BLaER1 (cell line): ENCODE measurements at regions not wholly inside any gene's neighbourhood (a gene's known extent, or its start where the extent isn't known, plus 50 kb on each side); places are given as distances from the start of the nearest gene placed in this dataset.
A peak's percentile ranks its signal among the peaks of the same experiment; 100 is the strongest.
"Not testable (repeated sequence)": the region's sequence is repeated elsewhere in the genome, so short reads cannot be mapped to it uniquely, and the experiment has no call there.

Source experiments
- H3K27ac ChIP-seq: shearing (Covaris generic); formaldehyde crosslinking; 2 replicates; pipeline ENCODE4 v1.8.1; 2022
- H3K27me3 ChIP-seq: shearing (Covaris generic); formaldehyde crosslinking; 2 replicates; pipeline ENCODE4 v1.8.1; 2022
- H3K36me3 ChIP-seq: shearing (Covaris generic); formaldehyde crosslinking; 2 replicates; pipeline ENCODE4 v1.8.1; 2022
- H3K4me1 ChIP-seq: shearing (Covaris generic); formaldehyde crosslinking; 2 replicates; pipeline ENCODE4 v1.8.1; 2022
- H3K4me2 ChIP-seq: shearing (Covaris generic); formaldehyde crosslinking; 2 replicates; pipeline ENCODE4 v1.8.1; 2022
- H3K4me3 ChIP-seq: shearing (Covaris generic); formaldehyde crosslinking; 2 replicates; pipeline ENCODE4 v1.8.1; 2022
- H3K9ac ChIP-seq: shearing (Covaris generic); formaldehyde crosslinking; 2 replicates; pipeline ENCODE4 v1.8.1; 2022
- H3K9me3 ChIP-seq: shearing (Covaris generic); formaldehyde crosslinking; 2 replicates; pipeline ENCODE4 v1.8.1; 2022
- H4K20me1 ChIP-seq: shearing (Covaris generic); formaldehyde crosslinking; 2 replicates; pipeline ENCODE4 v1.8.1; 2022
- Cebpa-rat ChIP-seq: shearing (Covaris generic); IDR thresholded peaks from 2 replicates; pipeline ENCODE4 v1.8.1; 2022

DNA sequence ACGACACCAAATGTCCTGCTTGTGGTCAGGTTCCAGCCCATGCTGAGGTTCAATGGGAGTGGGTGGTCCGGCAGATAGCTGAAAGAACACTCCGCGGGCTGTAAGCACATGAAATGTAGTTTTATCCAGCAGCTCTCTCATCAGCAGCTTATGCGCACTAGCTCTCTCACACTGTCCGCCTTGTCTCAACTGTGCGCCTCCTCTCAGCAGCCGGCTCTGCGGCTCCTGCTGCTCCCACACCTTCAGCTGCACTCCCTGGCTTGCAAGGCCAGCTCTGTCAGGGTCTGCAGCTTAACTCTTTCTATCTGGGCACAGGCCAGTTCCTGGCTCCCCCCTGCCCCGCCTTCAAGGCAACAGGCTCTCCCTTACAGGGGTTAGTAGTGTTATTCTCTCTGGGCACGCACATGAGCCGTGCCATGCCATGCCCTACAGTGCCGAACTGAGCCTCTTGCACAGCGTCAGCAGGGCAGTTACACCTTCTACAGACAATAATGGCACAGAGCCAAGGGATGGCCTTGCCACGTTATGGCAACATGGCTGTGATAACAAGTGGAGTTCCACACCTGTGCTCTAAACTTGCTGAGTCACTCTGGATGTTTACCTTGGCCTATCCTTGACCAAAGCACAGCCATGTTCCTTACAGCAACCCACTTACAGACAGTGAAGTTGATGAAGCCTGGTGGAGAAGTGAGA lies 84.0 kb upstream of the LRFN2 start:
- Histone ChIP-seq H3K4me2 (no peak overlapping the region), H3K4me1 (peaks cover 14% of the 10 kb centered on the region), H3K4me3 (no peak overlapping the region), H3K36me3 (no peaks in the 10 kb centered on the region), H3K9me3 (peaks cover 10% of the 10 kb centered on the region), H3K9ac (no peak overlapping the region), H4K20me1 (no peaks in the 10 kb centered on the region), H3K27ac (no peak overlapping the region), H3K27me3 (no peaks in the 10 kb centered on the region)
- TF ChIP-seq Cebpa-rat = no peak

DNA sequence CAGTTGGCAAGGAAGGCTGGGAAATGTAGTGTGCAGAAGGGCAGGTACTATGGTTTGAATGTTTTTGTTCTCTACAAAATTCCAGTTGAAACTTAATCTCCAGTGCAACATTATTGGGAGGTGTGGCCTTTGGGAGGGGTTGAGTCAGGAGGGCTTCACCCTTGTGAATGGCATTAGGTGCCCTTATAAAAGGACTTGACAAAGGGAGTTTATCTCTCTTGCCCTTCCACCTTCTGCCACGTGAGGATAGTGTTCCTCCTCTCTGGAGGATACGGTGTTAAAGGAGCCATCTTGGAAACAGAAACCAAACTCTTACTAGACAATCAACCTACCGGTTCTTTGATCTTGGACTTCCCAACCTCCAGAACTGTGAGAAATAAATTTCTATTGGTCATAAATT lies 82.2 kb upstream of the LRFN2 start:
- no peaks in the 10 kb centered on the region for H3K27me3 ChIP-seq
- TF ChIP-seq Cebpa-rat = no peak

GRCh38 chr6:40668203-40668602 lies 81.0 kb upstream of the LRFN2 start:
- Histone ChIP-seq H3K9ac (no peak overlapping the region; the same call in 1 of the 2 replicates), H3K27ac (no peak overlapping the region), H3K9me3 (peaks cover 39% of the 10 kb centered on the region), H3K27me3 (no peaks in the 10 kb centered on the region), H4K20me1 (no peaks in the 10 kb centered on the region), H3K4me3 (no peak overlapping the region), H3K36me3 (peaks cover 11% of the 10 kb centered on the region; the same call in 1 of the 2 replicates), H3K4me1 (peaks cover 14% of the 10 kb centered on the region), H3K4me2 (peak overlapping the region; percentile 49)
- TF ChIP-seq Cebpa-rat = no peak

More for the DNA sequence above, 82.2 kb upstream of the LRFN2 start:
- H4K20me1 ChIP-seq = no peaks in the 10 kb centered on the region
- H3K4me2 ChIP-seq = peak overlapping the region; percentile 49; the same call in 1 of the 2 replicates
- peaks cover 14% of the 10 kb centered on the region for H3K4me1 ChIP-seq
- H3K27ac ChIP-seq = no peak overlapping the region
- peaks cover 28% of the 10 kb centered on the region for H3K9me3 ChIP-seq
- no peak overlapping the region for H3K9ac ChIP-seq
- no peak overlapping the region for H3K4me3 ChIP-seq
- peaks cover 8% of the 10 kb centered on the region; the same call in 1 of the 2 replicates for H3K36me3 ChIP-seq

DNA sequence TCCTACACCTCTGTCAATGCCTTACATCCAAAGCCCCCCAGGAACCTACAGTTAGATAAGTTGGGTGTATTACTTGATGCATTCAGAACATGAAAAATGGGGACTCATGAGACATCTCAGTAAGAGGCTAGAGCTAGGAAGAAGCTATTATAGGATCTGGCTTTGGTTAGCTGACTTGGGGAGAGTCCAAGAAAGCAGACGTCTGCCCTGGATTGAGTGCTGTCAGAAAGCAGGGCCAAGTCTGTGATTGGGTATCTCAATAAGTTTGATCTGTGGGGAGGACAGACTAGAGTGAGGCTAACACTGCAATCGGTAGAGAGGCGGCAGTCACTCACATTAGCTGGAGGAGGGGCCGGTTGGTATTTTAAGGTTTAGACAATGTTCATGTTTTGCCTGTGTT lies 79.4 kb upstream of the LRFN2 start:
- Histone ChIP-seq H3K4me1 (peaks cover 28% of the 10 kb centered on the region), H3K27ac (no peak overlapping the region), H3K4me2 (no peak overlapping the region), H3K9me3 (peaks cover 42% of the 10 kb centered on the region), H4K20me1 (no peaks in the 10 kb centered on the region), H3K9ac (no peak overlapping the region), H3K4me3 (no peak overlapping the region), H3K36me3 (peaks cover 11% of the 10 kb centered on the region; the same call in 1 of the 2 replicates), H3K27me3 (no peaks in the 10 kb centered on the region)
- TF ChIP-seq Cebpa-rat = no peak

DNA sequence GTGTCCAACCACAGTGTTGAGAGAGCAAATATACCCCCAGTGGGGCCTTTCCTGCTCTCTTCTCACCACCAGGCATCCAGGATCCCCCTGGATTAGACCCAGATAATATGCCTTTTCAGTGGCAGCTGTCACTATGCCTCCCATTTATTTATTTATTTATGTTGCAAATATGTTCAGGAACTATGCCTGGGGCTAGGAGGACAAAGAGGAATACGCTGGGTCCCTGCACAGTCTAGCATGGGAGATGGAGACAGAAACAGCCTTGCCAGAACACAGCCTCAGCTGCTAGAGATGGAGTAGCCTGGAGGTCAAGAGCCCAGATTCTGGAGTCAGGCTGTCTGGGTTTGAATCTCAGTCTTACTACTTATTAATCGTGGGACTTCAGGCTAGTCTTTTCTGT lies 74.6 kb upstream of the LRFN2 start:
- H3K9ac ChIP-seq = no peak overlapping the region
- H3K27ac ChIP-seq = 0 out of 2 replicates have a peak overlapping the region, but pooled peaks have one; percentile 33
- TF ChIP-seq Cebpa-rat = no peak
- peaks cover 11% of the 10 kb centered on the region; the same call in 1 of the 2 replicates for H3K36me3 ChIP-seq
- no peak overlapping the region for H3K4me3 ChIP-seq
- no peaks in the 10 kb centered on the region for H3K27me3 ChIP-seq
- peaks cover 36% of the 10 kb centered on the region for H3K9me3 ChIP-seq
- H3K4me2 ChIP-seq = peak overlapping the region; percentile 77
- peaks cover 41% of the 10 kb centered on the region for H3K4me1 ChIP-seq
- no peaks in the 10 kb centered on the region for H4K20me1 ChIP-seq

GRCh38 chr6:40656772-40657171 lies 69.6 kb upstream of the LRFN2 start:
- H3K9me3 ChIP-seq, H3K27ac ChIP-seq, H3K9ac ChIP-seq, H3K27me3 ChIP-seq, H3K36me3 ChIP-seq, H3K4me3 ChIP-seq, H4K20me1 ChIP-seq, H3K4me2 ChIP-seq: not testable (repeated sequence)
- H3K4me1 ChIP-seq = peaks cover 29% of the 10 kb centered on the region

DNA sequence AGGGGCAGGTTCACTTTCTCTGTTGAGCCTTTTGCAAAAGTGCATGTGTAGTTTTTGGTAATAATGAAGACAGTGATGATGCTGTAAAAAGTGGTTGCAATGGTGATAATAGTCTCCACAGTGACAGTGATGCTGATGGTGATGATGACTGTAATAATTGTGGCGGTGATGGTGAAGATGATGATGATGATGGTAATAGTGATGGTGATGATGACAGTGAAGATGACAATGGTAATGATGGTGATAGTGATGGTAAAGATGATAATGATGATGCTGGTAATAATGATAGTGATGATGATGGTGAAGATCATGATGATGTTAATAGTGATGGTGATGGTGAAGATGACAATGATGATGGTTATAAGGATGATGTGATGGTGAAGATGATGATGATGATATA lies 67.7 kb upstream of the LRFN2 start:
- Histone ChIP-seq H3K27me3 (no peaks in the 10 kb centered on the region), H3K36me3 (no peaks in the 10 kb centered on the region), H4K20me1 (no peaks in the 10 kb centered on the region), H3K4me3 (no peak overlapping the region), H3K9me3 (no peaks in the 10 kb centered on the region), H3K4me1 (peaks cover 15% of the 10 kb centered on the region), H3K4me2 (no peak overlapping the region), H3K27ac (no peak overlapping the region), H3K9ac (no peak overlapping the region)
- TF ChIP-seq Cebpa-rat = no peak

DNA sequence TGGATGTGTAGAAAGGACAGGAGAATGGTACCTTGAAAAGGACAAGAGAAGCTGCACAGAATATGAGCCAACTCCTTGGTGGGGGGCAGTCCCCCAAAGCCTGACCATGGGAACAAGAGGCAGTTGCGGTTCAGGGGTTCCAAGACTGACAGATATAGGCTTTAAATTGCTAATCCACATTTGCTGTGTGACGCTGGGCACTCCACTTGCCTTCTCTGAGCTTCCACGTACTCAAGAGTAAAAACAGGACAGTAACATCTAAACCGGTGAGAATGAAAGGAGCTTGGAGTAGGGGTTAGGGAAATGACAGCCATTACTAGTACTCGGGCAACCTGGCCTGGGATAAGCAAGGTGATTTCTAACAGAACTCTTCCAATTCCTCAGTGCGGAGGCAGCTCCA lies 57.9 kb upstream of the LRFN2 start:
- H3K4me3 ChIP-seq = no peak overlapping the region
- no peak overlapping the region for H3K27ac ChIP-seq
- no peaks in the 10 kb centered on the region for H3K36me3 ChIP-seq
- H3K27me3 ChIP-seq = no peaks in the 10 kb centered on the region
- no peak overlapping the region for H3K4me2 ChIP-seq
- no peak overlapping the region for H3K9ac ChIP-seq
- H4K20me1 ChIP-seq = no peaks in the 10 kb centered on the region
- peaks cover 46% of the 10 kb centered on the region for H3K4me1 ChIP-seq
- no peaks in the 10 kb centered on the region for H3K9me3 ChIP-seq
- TF ChIP-seq Cebpa-rat = no peak

DNA sequence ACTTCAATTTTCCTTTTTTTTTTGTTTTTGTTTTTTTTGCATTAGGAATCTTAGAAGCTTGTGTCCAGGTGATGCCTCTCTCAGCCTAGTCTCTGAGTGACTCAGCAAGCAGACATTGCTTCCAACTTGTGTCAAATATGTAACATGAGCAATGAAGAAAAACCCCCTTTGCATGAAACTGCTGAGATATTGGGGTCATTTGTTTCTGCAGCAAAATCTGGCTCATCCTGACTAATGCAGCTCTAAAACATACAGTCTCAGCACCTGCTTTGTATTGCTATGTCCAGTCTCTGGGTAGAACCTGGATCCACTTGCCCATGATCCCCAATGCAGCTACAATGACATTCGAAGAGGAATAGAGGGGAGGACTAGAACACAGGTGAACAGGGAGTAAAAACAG lies 55.7 kb upstream of the LRFN2 start:
- Histone ChIP-seq H3K27ac (no peak overlapping the region), H3K9ac (no peak overlapping the region), H3K36me3 (no peaks in the 10 kb centered on the region), H4K20me1 (no peaks in the 10 kb centered on the region), H3K9me3 (no peaks in the 10 kb centered on the region), H3K4me3 (no peak overlapping the region), H3K27me3 (no peaks in the 10 kb centered on the region), H3K4me2 (no peak overlapping the region), H3K4me1 (peaks cover 40% of the 10 kb centered on the region)
- TF ChIP-seq Cebpa-rat = no peak

GRCh38 chr6:40642190-40642589 lies 55.0 kb upstream of the LRFN2 start:
- H3K27ac ChIP-seq = no peak overlapping the region
- H3K36me3 ChIP-seq = no peaks in the 10 kb centered on the region
- no peak overlapping the region for H3K4me3 ChIP-seq
- no peak overlapping the region for H3K4me2 ChIP-seq
- no peaks in the 10 kb centered on the region for H3K27me3 ChIP-seq
- H3K4me1 ChIP-seq = peaks cover 40% of the 10 kb centered on the region
- no peak for TF ChIP-seq Cebpa-rat
- no peak overlapping the region for H3K9ac ChIP-seq
- H3K9me3 ChIP-seq = no peaks in the 10 kb centered on the region
- H4K20me1 ChIP-seq = no peaks in the 10 kb centered on the region
